Activated T-cell treated with anti-CD3 and anti-CD28 coated beads for 48 hours (primary cell): ENCODE measurements at regions not wholly inside any gene's neighbourhood (a gene's known extent, or its start where the extent isn't known, plus 50 kb on each side); places are given as distances from the start of the nearest gene placed in this dataset.

Source experiments
- DNase-seq: peaks from one replicate; pipeline ENCODE4 v3.0.0-alpha.2; 2020; ENCODE audit warnings: low read depth

- no peak for DNase-seq
Measured at GRCh38 chr5:124263680-124264491, 482.6 kb downstream of the ZNF608 start.

DNA sequence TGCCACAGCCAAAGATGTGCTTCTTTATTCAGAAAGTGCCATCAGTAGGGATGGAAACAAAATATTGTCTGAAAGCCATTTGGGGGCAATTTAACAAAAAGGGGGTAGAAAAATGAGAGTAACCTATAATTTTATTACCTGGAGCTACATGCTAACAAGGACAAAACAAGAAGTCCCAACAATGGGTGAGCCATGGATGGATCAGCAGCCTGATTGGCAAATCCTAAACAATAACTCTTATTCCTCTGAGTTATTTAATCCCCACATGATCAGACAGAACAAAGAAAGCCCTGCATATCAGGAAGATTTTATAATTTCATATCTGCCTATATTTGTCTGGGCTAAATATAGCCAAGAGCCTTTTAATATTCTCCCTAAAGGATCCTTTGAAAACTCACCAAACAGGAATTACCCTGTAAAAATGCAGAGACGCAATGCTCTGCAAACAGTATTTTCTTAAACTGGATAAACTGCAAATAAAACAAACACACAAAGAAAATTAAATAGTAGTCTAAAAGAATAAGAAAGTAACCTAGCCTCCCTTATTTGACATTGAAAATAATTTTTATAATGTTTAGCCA lies 483.4 kb downstream of the ZNF608 start:
- no peak for DNase-seq

- no peak for DNase-seq
Measured at GRCh38 chr5:124262470-124262869, 484.0 kb downstream of the ZNF608 start.

DNA sequence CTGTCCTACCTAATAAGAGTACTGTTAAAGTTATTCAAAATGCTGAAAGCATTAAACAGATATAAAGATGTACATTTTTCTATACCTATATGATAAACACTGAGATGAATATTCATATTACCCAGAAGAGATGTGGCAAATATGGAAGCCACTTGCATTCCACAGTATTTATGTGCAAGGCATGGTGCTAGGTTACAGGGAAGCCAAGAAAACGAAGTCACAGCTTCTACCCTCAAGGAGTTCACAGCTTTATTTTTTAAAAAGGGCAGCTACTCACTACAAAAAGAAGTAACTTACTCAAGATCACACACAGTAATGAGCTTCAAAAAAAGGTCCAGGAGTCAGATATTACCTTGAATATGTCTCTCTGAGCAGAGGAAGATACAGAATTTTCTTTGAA lies 484.6 kb downstream of the ZNF608 start:
- no peak for DNase-seq

DNA sequence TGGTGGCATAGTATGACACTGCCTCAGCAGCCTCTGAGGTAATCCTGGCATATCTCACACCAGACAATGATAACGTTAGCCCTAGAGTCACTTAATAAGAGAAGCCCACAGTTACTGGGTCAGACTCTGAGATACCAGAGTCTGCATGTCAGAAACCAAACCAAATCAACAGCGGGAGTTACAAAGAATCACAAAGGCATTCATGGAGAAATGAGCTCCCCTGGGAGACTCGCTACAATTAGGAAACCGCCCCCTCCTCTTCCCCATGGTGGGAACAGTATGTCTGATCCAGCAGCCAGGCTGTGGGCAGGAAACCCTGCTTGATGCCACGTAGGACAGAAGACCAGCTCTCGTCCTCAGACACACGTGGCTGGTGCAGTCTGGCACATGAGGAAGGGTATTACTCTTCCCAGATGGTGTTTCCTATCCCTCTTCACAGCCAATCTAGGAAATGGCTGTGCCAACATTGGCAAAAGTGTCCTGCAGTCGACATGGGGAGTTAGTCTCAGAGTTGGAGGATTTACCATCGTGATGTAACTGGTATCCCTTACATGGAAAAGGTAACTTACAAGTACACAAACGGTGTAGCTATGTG lies 485.4 kb downstream of the ZNF608 start:
- DNase-seq = no peak

- DNase-seq = no peak
Measured at GRCh38 chr5:124259017-124259416, 487.4 kb downstream of the ZNF608 start.

- DNase-seq = no peak
Measured at GRCh38 chr5:124257048-124257447, 489.4 kb downstream of the ZNF608 start.

GRCh38 chr5:124253203-124253810 lies 493.1 kb downstream of the ZNF608 start:
- no peak for DNase-seq

- DNase-seq = no peak
Measured at GRCh38 chr5:124252747-124253146, 493.7 kb downstream of the ZNF608 start.

DNA sequence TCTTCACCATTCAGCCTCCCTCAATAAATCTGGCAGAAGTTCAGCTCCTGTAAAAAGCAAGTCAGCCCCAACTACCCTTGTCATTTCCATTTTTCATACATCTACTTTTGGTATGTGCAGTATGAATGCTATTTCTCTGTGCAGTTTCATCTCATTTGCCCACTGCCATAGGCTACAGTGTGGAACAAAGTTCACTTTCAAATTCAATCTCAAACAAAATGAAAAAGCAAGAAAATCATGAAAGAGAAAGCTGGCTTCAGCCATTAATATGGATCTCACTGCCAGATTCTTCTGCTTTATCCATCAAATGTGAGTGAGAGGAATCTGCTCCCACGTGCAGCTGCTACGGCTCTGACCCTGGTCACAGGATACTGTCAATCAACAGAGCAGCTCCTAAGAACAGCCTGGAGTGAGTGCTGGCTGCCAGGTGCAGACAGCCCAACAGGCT lies 494.2 kb downstream of the ZNF608 start:
- DNase-seq = no peak

DNA sequence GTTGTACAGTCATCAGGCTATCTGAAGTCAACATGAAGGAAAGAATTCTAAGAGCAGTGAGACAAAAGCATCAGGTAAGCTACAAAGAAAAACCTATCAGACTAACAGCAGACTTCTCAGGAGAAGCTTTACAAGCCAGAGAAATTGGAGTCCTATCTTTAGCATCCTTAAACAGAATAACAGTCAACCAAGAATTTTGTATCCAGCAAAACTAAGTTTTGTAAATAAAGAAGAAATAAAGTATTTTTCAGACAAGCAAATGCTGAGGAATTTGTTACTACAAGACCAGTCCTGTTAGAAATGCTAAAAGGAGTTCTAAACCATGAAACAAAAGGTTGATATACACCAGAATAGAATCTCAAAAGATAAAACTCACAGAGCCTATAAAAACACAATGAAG lies 501.2 kb downstream of the ZNF608 start:
- no peak for DNase-seq

DNA sequence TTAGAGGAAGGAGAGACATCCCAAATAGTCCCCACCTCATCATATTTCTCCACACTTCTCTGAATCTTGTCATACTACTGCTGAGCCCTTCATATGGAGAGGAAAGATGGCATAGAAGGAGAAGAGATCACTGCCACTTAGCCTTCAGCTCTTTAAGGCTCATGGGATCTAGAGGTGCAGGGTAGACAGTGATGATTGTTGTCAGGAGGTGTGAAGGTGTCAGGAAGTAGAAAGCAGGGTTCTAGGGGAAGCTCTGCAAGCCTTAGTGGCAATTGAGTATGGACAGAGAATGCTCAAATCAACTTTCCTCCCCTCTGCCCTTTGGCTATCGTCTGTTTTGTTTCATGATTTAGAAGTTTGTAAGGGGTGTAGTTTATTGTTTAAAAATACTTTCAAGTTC lies 505.7 kb downstream of the ZNF608 start:
- DNase-seq = no peak

DNA sequence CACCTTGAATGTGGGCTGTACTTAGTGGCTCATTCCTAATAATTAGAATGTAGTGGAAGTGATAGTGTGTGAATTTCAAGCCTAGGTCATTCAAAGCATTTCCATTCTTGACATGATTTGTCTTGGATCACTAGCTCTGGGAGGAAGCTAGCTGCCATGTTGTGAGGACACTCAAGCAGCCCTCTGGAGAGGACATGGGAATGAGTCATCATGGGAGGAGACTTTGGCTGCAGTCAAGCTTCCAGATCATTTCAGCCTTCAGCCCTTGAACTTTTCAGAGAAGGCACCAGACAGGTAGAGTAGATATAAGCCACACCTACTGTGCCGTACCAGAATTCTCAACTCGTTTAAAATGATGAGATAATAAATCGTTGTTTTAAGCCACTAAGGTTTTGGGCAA lies 506.9 kb downstream of the ZNF608 start:
- no peak for DNase-seq

GRCh38 chr5:124238350-124238749 lies 508.1 kb downstream of the ZNF608 start:
- no peak for DNase-seq

DNA sequence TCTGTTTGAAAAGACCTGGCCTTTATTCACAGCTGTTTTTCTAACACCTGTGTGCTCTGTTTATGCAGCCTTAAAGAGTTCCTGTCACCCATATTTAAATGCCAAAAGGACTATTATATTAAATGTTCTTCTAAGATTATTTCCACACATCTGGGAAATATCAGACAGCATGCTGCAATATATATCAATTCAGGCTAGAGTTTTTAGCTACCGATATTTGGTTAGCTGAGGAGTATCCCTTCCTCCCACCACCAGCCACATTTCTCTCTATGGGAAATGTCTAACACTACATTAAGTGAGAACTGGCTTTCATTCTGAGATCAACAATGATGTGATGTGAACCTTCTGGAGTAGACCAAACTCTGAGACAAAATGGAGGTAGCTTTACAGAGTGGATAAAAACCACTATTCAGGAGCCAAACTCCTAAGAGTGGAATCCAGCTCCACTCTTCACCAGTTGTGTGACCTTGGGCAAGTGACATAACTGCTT lies 509.2 kb downstream of the ZNF608 start:
- DNase-seq = no peak

GRCh38 chr5:124236361-124237205 lies 509.9 kb downstream of the ZNF608 start:
- no peak for DNase-seq

DNA sequence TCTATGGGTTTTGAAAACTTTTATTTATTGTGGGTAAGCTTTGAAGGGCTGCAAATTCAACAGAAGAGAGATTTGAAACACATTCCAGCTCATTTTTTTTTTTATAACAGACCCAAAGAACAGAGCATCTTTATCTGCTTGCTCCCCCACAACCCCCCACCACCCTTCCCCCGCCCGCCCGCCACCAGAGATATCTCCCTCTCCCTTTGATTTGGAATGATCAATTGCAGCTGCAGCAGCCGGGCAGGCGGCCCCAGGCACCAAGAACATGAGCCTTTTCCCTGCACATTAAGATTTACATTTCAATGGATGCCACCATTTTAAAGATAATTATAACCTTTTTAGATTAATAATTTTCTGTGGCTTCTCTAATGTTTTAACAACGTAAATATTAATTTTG lies 510.9 kb downstream of the ZNF608 start:
- DNase-seq = no peak

DNA sequence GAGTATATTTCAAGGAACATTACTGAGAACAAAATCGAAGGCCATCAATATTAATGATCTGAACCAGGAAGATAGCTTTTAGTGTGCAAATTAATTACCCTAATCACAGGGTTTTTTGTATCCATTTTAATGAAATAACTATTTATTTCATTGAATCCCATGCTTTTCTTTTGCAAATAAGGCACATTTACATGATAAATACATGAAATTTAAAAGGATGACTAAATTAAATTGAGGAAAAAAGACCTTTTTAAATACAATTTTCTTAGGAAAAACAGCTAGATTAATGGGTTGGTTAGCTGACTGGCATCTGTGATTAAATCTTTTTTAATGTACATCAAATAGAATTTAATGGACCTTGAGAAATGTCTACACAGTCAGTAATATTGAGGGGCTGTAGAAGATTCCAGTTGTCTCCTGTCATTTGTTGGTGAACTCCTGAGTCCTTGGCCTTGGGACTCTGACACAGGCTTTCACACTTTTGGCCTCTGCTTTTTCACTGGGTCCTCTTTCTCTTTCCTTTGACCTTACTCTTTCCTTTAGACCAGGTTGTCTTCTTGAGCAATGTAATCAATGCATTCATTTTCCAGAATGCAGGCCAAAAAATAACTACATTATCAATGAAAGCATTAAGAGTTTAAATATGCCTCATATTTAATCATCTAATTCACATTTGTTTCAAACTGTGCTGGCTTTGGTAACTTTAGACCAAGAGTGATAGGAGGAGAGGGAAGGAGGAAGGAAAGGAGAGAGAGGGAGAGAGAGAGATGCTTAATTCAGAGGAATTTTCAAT lies 511.5 kb downstream of the ZNF608 start:
- no peak for DNase-seq

DNA sequence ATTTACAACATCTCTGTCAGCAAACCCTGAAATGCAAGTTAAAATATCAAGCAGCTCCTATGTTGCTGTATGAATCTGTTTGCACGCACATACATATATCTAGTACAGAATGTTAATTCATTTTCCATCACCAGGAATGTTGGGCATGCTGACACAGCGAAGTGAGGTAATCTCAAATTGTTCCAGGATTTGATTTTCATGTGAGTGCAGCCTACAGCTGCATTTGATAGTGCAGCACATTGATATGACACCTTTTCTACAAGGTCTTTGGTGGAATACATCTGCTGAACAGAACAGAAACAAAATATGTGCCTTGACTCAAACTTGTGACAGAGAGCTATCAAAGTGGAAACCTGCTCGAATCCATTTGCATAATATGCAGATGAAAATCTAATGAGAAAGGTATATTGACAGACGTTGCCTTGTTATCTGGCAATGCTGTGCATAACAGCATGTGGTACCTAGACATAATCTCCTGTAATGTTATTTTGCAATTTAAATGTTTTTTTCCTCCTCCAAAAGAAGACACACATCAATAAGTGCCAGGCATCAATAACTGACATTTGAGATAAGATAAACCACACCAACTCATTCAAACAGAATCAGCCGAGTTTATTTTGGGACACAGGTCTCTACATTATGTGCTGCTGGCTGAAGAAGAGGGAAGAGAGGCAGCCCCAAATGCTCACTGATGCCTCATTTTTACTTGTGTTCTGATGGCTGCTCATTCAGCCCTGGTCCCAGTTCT lies 512.2 kb downstream of the ZNF608 start:
- DNase-seq = no peak

DNA sequence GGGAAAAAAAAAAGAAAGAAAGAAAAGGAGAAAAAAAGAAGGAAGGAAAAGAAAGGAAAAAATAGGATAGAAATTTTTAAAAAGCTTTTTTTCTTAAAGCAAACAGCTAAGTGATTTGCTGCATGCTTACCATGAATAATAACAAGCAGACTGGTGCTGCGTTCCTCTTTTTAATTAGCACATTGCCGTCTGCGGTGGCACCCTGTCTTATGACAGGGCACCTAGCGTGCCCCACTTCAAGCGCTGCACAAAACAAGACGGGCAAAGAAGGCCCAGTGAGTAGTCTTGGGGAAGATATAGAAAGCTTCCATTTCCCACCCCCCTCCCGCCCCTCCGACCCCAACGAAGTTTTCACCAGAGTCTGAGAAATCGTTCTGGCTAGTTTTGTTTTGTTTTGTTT lies 513.9 kb downstream of the ZNF608 start:
- DNase-seq = no peak
